Breast epithelium (tissue), 3 donors: ENCODE measurements at regions not wholly inside any gene's neighbourhood (a gene's known extent, or its start where the extent isn't known, plus 50 kb on each side); places are given as distances from the start of the nearest gene placed in this dataset.

ENCODE experiments used
- CTCF ChIP-seq, 3 donors: fragments of 450-650 bp; IDR thresholded peaks; one replicate each; pipeline ENCODE4 v1.5.1; 2016 to 2017; ENCODE audit warnings: antibody characterized with exemption in 3 of 3, mild to moderate bottlenecking in 3 of 3, moderate library complexity in 3 of 3
- POLR2A ChIP-seq: fragments of 450-650 bp; IDR thresholded peaks from one replicate; pipeline ENCODE4 v1.6.1; 2016; ENCODE audit warnings: antibody characterized with exemption, mild to moderate bottlenecking, moderate library complexity
- POLR2AphosphoS5 ChIP-seq, 3 donors: sonication (generic); formaldehyde crosslinking; IDR thresholded peaks; one replicate each; pipeline ENCODE4 v1.6.1; 2017; ENCODE audit warnings: antibody characterized with exemption in 3 of 3

GRCh38 chr4:3836756-3837601, 70.8 kb downstream of the ADRA2C start:
- TF ChIP-seq CTCF (IDR thresholded peaks at IDR 0.05) (no peak), POLR2A (no peak), POLR2AphosphoS5 (IDR thresholded peaks at IDR 0.05) (no peak)
